Stimulated activated CD4-positive, alpha-beta T cell treated with anti-CD3 and anti-CD28 coated beads, Interleukin-12 subunit alpha, Interleukin-12 subunit beta, amount 100 ng/mL, for 4 hours (primary cell): ENCODE measurements at regions not wholly inside any gene's neighbourhood (a gene's known extent, or its start where the extent isn't known, plus 50 kb on each side); places are given as distances from the start of the nearest gene placed in this dataset.
A peak's percentile ranks its signal among the peaks of the same experiment; 100 is the strongest.

ENCODE experiments used
- DNase-seq: peaks from one replicate; pipeline ENCODE4 v3.0.0-alpha.2; 2020

DNA sequence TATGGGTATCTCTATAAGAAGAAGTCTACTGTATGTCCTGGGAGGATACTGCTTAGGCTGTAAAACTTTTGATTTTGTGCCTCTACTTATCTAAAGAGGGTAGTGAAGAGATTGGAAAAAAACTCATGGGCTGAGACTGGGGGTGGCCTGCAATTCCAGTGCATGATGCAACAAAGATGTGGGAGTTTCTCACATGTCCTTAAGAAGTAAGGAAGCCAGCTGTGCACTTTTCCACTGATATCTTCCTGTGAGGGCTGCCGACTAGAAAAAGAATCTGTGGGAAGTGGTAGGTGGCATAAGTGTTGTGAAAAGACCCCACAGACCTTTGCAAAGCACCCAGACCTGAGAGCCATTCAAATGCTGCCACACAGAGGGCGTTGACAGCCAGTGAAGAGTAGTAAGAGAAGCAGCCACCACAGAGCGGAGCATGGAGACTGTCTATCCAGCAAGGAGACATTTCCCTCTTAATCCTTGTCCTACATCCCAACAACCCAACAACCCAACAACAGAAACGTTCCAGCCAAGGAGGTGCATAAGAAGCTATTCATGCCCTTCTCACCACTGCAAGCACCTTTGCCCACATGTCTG, 65.1 kb downstream of the PFDN4 start:
- DNase-seq, result no peak

DNA sequence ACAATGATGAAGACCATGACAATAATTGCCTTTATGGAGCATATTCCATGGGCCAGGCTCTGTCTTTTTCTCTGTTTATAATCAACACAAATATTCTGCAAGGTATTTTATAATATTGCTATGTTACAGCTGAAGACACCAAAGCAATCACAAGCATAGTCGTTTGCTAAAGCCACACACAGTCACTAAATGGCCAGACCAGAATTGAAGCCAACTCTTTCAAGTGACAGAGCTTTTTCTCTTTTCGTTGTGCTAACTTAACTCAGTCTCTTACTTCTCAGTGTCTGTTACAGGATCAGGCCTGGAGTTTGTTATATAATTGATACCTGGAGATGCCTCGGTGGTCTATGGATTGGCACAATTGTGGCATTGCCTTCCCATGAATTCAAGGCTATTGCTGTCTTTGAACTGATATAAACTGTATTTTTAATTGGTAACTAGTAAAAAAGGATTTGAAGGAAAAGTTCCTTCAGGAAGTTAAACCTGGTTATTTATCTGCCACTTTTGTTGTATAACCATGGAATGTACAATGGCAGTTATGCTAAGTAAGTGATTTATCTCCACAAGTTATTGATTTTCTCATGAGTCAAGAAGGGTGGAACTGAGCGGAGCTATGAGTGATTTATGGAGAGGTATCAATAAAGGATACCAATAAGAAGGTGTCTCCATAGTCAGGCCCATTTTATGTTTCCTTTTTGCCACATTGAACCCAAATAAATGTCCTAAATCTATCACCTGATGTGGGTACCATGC, 67.6 kb downstream of the PFDN4 start:
- no peak for DNase-seq

DNA sequence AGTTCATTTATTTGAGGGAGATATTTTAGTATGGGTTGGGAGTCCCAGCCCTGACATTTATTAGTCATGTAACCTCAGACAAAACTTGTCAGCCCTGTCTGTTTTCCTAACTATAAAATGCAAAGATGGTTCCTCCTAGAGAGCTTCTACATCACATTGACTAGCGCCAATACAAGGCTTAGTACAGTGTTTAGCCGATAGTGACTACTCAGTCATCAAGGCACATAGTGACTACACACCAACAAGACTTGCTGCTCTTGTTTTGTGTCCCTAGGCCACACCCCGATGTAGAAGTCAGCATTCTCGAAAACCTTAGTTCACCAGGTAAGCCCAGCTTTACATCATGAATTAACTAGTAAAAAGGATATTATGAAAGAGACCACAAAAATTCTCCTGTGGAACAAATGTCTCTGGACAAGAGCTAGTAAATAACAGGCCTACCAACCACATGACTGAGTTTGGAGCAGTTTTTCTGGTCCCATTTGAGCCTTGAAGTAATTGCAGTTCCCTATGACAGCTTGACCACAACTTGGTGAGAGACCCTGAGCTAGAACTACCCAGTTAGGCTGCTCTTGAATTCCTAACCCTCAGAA, 68.8 kb downstream of the PFDN4 start:
- no peak for DNase-seq

DNA sequence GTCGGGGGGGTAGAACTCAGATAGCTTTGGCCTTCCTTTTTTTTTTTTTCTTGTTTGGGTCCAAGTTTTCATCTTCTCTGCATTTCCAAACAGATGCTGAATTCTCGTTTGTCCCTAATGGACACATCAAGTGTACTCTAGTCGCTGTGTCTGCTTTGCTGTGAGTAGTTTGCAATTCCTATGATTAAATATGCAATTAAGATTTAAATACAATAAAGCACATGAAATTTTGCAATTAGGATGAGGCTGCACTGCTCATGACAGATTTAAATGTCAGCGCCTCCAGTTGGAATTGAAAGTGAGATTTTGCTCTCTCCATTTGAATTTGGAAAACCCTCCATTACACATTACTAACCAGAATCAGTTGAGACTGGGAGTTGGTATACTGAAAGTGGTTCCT, 70.4 kb downstream of the PFDN4 start:
- no peak for DNase-seq

DNA sequence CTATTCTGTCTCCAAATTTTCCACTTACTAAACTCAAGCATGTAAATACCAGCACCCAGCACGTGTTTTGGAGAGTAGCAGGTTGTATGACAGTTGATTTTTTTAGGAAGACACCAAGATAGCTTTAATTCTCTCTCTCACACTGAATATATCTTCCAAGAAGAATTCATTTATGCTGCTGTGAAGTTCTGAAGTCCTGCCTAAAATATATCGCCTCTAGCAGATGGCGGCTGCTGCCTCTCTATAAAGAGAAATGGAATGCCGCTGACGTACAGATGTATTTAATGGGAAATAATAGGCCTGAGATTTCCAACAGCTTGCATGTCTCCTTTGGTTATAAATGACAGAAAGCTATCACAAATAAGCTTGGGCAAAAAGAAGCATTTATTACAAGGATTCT, 74.7 kb downstream of the PFDN4 start:
- DNase-seq, result no peak

DNA sequence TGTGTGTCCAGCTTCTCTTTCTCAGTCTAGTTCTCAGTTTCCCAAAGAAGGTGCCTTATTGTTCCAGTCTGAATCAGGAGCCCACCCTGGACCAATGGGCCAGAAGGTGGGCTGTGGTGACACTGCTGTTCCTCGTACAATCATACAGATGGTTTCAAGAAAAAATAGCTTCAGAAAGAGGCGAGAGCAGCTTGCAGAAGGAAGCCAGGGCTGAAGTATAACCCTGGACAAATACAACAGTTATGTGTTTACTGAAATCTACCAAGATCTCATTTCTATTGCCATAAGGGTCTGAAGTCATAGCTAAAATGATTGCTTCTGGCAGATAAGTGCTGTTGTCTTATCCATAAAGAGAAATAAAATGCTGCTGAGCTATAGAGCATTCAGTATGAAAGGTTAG, 75.4 kb downstream of the PFDN4 start:
- no peak for DNase-seq

DNA sequence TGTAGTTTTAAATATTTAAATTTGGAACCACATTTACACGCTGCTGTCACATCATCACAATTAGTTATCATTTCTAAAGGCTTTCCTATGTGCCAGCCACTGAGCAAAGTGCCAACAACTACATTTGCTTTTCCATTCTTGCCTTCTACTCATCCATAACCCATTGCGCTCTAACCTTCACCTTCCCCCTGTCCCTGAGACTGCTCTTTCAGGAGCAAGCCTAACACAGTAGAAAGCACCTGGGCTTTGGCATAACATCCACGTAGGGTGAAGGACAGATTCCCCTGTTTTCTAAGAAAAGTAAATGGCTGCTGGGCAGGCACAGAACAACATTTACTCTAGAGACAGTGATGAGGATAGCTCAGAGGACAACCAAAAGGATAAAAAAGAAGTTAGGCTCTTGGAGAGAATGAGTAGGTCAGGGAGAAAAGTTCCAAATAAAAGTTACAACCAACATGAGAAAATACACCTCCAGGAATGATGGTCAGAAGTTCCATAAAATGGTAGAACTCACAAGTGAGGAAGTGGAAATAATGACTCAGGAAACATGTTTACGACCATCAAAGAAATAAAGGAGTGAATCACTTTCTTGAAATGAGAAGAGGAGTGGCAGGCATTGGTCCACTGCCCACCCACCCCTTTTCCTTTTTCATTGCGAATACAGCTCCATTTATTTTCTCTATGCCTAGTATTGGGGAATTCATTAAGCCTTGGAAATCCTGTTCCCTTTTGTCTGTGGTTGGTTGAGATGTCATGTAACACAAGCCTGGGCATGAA, 77.2 kb downstream of the PFDN4 start:
- DNase-seq, result peak; percentile 6

DNA sequence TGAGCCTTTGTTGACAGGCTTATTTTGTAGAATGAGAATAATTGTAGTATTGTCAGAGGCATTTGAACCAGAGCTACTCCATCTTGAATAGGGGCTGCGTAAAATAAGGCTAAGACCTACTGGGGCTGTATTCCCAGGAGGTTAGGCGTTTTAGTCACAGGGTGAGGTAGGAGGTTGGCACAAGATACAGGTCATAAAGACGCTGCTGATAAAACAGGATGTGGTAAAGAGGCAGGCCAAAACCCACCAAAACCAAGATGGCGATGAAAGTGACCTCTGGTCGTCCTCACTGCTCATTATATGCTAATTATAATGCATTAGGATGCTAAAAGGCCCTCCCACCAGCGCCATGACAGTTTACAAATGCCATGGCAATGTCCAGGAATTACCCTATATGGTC, 82.7 kb downstream of the PFDN4 start:
- no peak for DNase-seq

DNA sequence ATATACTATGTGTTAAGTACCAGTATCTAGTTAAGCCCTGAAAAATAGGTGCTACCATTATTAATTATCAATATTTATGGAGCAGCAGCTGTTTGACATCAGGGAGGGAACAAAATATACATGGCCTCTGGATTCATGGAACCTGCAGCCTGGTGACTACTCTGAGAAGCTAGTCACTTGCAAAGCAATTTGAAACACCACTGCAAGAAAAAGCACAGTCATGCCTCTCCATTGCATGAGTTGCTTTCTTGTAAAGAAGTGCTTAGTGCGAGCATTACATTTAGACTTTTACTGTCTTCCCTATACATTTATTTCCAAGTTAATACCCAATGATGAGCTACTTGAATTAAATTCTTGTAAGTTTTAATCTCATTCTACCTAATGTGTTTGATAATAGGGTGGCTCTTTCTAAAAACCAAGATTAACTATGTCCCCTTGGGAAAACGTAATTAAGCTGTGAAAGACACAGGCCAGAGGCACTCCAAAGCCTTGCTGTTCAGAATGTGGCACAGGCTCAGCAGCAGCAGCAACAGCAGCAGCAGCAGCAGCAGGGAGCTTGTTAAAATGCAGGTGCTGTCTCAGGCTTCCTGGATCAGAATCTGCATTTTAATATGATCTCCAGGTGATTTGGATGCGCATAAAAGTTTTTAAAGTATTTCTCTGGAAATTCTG, 83.6 kb downstream of the PFDN4 start:
- DNase-seq, result no peak

DNA sequence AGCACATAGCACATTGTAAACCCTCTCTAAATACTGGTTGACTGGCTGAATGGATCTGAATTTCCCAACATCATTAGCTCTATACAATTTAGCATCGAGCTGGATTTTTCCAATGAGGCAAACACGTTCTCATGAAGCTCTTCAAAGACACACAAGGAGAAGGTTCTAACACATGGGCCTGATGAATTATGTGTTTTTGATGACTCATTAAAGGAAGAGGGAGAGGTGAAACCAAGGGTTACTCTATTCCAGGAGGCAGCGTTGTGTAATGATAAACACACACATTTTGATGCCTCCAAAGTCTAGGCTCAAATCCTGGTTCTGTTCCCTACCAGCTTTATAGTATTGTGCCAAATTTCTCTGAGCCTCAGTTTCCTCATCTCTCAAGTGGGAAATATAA, 84.3 kb downstream of the PFDN4 start:
- no peak for DNase-seq

DNA sequence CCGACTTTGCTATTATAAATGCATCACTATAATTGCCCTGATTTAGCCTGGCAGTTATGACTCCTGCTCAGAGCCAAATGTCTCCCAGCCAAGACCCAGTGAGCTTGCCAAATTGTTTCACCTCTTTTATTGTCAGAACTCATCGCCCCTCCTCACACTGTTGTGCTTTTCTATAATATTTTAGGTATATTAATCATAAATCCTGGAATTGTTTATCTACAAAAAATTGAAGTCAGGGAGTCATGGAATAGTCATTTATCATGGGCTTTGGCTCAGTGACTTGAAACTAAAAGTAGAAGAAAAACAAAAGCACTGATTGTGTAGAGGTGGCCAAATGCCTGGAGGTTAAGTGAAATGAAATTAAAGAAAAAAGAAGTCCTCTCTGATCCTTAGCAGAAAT, 85.6 kb downstream of the PFDN4 start:
- DNase-seq, result no peak

DNA sequence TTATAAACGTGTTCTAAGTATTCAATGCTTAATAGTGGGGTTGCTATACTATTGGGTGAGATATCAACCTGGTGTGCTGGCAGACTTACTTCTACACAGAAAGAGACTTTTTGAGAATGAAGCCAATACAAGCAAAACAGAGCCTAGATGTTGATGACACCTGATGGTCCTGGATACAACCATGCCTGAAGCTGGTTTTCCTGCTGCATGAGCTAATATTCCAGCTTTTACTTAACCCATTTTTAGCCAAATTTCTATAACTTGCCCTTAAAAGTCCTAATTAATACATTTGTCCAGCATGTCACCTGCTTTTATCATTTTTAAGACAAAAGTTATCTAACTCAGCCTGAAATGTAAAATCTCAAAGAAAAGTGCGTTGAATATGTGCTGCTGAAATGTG, 86.2 kb downstream of the PFDN4 start:
- no peak for DNase-seq

DNA sequence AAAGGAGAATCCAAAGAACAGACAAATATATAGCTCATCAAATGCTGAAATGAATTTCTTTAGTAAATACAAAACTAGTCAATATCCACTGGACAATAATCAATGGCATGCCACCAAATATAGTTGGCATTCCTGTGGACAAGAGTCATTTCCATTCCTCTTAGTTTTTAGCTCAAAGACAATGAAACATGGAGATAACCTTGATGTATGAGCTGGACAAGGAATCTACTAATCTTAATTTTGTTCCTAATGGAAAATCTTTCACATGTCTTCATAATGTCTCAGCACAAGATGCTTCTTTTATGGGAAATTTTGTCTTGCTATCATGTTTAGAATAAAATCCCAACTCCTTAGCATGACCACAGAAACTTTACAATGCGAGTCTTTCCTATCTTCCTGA, 87.8 kb downstream of the PFDN4 start:
- no peak for DNase-seq

DNA sequence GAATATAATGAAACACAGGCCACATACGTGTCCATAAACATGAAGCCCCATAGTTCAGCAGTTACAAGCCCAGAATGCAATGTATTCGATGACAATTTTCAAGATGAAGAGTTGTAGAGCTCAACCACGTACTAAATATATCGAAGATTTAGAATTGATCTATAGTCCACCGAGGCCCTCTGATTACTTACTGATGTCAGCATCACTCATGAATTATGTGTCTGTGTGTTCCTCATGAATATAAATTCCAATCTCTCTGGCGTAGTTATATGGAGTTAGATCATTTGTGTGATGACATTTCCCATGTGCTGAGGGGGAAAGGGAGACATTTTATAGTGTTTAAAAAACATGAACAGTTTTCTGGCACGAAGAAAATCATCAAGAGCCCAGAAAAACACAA, 97.5 kb downstream of the PFDN4 start:
- no peak for DNase-seq

DNA sequence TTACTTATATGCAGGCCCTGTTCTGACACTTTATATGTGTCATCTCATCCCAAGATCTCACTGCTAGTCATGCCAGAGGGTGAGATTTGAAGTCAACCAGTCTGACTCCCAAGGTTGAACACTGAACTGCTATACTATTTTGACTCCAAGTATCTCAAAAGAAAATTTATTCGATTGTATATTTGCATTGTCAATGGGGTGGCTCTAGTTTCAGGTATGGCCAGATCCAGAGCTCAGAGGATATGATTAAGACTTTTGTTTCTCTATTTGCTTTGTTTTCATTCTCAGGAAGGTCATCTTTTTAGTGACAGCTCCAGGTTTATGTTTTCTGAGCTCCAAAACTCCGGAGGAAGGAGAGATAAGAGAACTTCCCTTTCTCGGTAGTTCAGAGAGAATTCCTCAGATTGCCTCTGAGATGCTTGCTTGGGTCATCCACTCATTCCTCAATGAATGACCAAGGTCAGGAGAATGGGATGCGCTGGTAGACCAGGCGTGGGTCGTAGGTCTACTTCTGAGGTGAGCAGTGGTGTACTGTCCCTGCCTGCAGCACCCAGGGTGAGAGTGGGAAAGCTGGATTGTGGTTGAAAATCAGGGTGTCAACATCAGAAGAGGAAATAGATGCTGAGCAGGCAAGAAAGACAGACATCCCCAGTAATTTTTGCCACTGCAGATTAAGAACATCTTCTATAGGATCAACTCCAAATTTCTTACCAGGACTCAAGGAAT, 99.3 kb downstream of the PFDN4 start:
- no peak for DNase-seq

DNA sequence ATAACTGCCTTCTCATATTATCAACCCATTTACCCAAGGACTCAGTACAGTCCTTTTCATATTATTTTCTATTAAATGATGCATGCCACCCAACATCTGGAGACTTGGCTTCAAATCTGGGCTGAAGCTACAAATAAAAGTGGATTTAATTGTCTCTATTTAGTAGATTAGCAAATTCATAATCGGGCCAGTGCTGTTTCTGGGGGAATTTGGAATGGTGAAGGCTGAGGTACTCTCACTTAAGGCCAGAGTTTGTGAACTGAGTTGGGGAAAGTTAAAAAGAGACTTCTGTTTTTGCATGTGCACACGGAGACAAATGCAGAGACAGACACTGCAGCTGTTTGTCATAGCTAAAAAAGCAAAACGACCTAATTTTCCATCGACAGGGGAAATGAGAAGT, 100.9 kb downstream of the PFDN4 start:
- DNase-seq, result no peak

DNA sequence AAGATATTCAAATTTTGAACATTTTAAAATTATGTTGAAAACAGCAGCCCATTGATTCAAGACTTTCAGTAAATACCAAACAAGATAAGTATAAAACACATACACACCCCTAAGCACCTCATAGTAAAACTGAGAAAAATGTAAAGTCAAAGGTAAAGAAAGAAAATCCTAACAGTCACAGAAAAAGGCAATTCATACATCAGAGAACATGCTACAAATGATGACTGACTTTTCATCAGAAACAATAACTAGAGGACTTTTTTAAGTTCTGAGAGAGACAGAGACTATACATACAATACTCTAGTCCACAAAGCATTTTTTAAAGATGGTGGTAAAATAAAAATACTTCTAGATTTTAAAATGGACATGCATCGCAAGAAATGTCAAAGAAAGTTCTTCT, 111.0 kb downstream of the PFDN4 start:
- no peak for DNase-seq

DNA sequence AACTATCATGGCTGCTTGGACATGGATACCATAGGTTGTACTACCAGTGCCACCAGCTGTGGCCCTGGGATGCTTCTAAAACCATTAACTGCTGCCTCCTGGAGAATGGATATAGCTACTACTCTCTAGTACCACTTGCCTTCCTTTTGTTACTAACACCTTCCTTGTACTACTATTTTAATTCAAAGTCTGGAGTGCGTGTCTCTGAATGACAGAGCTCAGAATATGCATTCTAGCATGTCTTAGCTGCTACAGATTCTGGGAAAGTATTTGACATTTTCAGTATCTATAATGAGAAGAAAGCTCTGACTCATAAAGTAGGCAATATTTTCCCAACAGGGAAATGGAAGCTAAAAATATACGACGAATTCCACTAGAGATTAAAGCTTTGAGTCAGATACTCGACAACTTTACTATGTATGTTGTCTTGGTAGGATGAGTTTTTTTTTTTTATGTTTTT, 112.3 kb downstream of the PFDN4 start:
- DNase-seq, result no peak

DNA sequence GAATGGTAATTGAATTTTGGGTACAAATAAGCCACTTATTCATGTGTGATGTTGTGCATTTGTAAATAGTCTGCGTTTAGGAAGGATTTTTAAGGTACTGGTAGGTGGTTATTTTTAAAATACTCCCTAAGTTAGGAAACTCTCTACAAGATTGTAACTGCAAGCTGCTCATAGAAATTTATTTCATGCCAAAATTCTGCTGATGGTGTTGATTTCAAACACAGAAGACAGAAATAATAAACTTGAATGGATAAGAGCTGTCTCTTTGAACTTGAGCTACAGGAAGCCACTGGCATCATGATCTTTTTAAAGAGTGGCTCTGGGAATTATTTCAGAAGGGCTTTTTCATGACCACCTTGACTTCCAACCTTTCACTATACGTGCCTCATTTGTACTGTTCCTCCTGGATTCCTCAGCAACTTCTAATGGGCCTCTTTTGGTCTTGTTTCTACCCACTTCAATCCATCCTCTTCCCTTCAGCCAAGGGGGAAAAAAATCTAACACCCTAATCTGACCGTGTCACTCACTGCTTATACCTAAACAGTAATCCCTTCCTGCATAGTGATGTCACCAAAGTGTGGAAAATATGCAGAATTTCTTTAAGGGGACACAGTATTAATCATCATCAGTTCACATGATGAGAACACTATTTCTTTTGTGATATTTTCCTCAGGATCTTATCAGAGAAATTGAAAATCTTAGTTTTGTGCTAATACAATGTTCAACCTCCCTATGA, 113.6 kb downstream of the PFDN4 start:
- DNase-seq, result no peak

DNA sequence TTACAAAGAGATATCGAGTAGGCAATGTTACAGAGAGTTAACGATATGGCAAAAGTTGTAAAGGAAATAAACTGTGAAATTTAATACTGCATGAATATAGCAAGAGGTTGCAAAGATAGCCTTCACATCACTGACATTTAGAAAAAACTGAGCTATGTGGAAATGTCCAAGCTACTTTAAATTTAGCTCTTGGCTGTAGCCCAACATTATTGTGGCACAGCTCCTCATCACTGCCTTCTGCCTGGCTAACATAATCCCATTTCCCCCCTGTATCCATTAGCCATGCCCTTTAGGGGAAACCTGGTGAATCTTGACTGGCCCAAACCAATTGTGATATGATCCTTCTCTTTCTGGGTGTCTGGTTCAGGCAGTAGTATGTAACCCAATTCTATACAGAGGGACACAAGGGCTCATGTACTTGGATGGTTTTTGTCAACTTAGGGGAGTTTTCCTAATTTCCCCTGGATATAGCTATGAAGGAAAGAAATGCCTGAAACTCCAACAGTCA, 115.4 kb downstream of the PFDN4 start:
- DNase-seq, result no peak

DNA sequence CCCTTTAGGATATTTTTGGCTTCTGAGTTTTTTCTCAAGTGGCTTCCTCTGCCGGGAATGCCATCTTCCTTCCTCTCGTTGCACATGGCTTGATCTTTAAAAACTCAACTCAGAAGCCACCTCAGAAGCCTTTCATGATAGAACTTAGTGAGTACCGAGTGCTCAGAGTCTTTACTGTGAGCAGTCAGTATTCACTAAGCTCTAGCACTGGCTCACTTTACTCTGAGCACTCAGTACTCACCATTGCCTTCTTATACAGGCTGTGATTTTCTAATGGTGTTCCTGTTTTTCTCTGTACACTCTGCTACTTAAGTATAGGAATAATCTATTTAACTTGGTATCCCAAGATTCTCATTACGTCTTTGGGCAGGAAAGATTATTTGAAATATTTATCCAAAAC, 116.2 kb downstream of the PFDN4 start:
- no peak for DNase-seq
